ENCODE measurements at regions not wholly inside any gene's neighbourhood (a gene's known extent, or its start where the extent isn't known, plus 50 kb on each side); places are given as distances from the start of the nearest gene placed in this dataset.

- Mint-ChIP-seq H3K4me3 (no peak overlapping the region), H3K27me3 (ENCODE audit: low read depth in 2 of 2) (peaks cover 47 to 68% of the 10 kb centered on the region in 2 donors), H3K36me3 (no peaks in the 10 kb centered on the region), H3K9me3 (no peaks in the 10 kb centered on the region), H3K27ac (no peak overlapping the region), H3K4me1 (peaks cover 9 to 10% of the 10 kb centered on the region in 2 donors)
- H3K9me3 ChIP-seq (ENCODE audit: control insufficient read depth, insufficient read depth, low read length) = no peaks in the 10 kb centered on the region
- no peak overlapping the region for H3K27ac ChIP-seq (ENCODE audit: low read length)
- intact Hi-C loops (cut with micrococcal nuclease) = no loop called here
- DNase-seq (no peak), ATAC-seq (no peak)
- 55% methylated on average over 29 of the region's 29 CpGs for WGBS (ENCODE audit: insufficient coverage)
- TF ChIP-seq CTCF (IDR thresholded peaks at IDR 0.05) = no peak
- H3K27me3 ChIP-seq (ENCODE audit: control insufficient read depth, insufficient read depth, low read length) = peaks cover 7% of the 10 kb centered on the region
- peaks cover 12% of the 10 kb centered on the region for H3K4me1 ChIP-seq (ENCODE audit: control insufficient read depth, insufficient read depth, low read length)
- no peak overlapping the region for H3K4me3 ChIP-seq (ENCODE audit: low read length)
- no peaks in the 10 kb centered on the region for H3K36me3 ChIP-seq (ENCODE audit: control insufficient read depth, insufficient read depth, low read length)
Measured at GRCh38 chr21:38988509-38989378, 183.0 kb downstream of the ETS2 start.

- ATAC-seq (no peak), DNase-seq (no peak)
- intact Hi-C loops (cut with micrococcal nuclease) = no loop called here
- Histone ChIP-seq H3K36me3 (ENCODE audit: control insufficient read depth, insufficient read depth, low read length) (no peaks in the 10 kb centered on the region), H3K9me3 (ENCODE audit: control insufficient read depth, insufficient read depth, low read length) (no peaks in the 10 kb centered on the region), H3K4me3 (ENCODE audit: low read length) (no peak overlapping the region), H3K27me3 (ENCODE audit: control insufficient read depth, insufficient read depth, low read length) (peaks cover 9% of the 10 kb centered on the region), H3K27ac (ENCODE audit: low read length) (no peak overlapping the region), H3K4me1 (ENCODE audit: control insufficient read depth, insufficient read depth, low read length) (peaks cover 12% of the 10 kb centered on the region)
- no peaks in the 10 kb centered on the region for H3K9me3 Mint-ChIP-seq
- peaks cover 9 to 10% of the 10 kb centered on the region in 2 donors for H3K4me1 Mint-ChIP-seq
- H3K27ac Mint-ChIP-seq = no peak overlapping the region
- peaks cover 51 to 63% of the 10 kb centered on the region in 2 donors for H3K27me3 Mint-ChIP-seq (ENCODE audit: low read depth in 2 of 2)
- 78% methylated on average over 10 of the region's 12 CpGs for WGBS (ENCODE audit: insufficient coverage)
- no peak for TF ChIP-seq CTCF (IDR thresholded peaks at IDR 0.05)
- H3K4me3 Mint-ChIP-seq = no peak overlapping the region
- no peaks in the 10 kb centered on the region for H3K36me3 Mint-ChIP-seq
Measured at GRCh38 chr21:38987633-38988508, 182.1 kb downstream of the ETS2 start.

- ATAC-seq = no peak
- H3K4me3 ChIP-seq (ENCODE audit: low read length) = no peak overlapping the region
Measured at GRCh38 chr21:38986806-38987632, 181.3 kb downstream of the ETS2 start.

More at GRCh38 chr21:38986806-38987632, 181.3 kb downstream of the ETS2 start:
- H3K27me3 ChIP-seq (ENCODE audit: control insufficient read depth, insufficient read depth, low read length) = peaks cover 9% of the 10 kb centered on the region
- no peaks in the 10 kb centered on the region for H3K36me3 ChIP-seq (ENCODE audit: control insufficient read depth, insufficient read depth, low read length)
- WGBS (ENCODE audit: insufficient coverage) = 89% methylated on average over 12 of the region's 13 CpGs
- Mint-ChIP-seq H3K4me3 (no peak overlapping the region), H3K27ac (no peak overlapping the region), H3K9me3 (no peaks in the 10 kb centered on the region), H3K4me1 (peaks cover 9 to 10% of the 10 kb centered on the region in 2 donors), H3K36me3 (no peaks in the 10 kb centered on the region), H3K27me3 (ENCODE audit: low read depth in 2 of 2) (peaks cover 51 to 65% of the 10 kb centered on the region in 2 donors)
- DNase-seq = no peak
- no peak for TF ChIP-seq CTCF (IDR thresholded peaks at IDR 0.05)
- H3K4me1 ChIP-seq (ENCODE audit: control insufficient read depth, insufficient read depth, low read length) = peaks cover 12% of the 10 kb centered on the region
- intact Hi-C loops (cut with micrococcal nuclease) = no loop called here
- no peaks in the 10 kb centered on the region for H3K9me3 ChIP-seq (ENCODE audit: control insufficient read depth, insufficient read depth, low read length)
- no peak overlapping the region for H3K27ac ChIP-seq (ENCODE audit: low read length)
